ENCODE measurements at regions not wholly inside any gene's neighbourhood (a gene's known extent, or its start where the extent isn't known, plus 50 kb on each side); places are given as distances from the start of the nearest gene placed in this dataset.
A peak's percentile ranks its signal among the peaks of the same experiment; 100 is the strongest.

- DNase-seq: no peak
Measured at GRCh38 chr17:72591289-72592241, 470.7 kb downstream of the SOX9 start.

DNA sequence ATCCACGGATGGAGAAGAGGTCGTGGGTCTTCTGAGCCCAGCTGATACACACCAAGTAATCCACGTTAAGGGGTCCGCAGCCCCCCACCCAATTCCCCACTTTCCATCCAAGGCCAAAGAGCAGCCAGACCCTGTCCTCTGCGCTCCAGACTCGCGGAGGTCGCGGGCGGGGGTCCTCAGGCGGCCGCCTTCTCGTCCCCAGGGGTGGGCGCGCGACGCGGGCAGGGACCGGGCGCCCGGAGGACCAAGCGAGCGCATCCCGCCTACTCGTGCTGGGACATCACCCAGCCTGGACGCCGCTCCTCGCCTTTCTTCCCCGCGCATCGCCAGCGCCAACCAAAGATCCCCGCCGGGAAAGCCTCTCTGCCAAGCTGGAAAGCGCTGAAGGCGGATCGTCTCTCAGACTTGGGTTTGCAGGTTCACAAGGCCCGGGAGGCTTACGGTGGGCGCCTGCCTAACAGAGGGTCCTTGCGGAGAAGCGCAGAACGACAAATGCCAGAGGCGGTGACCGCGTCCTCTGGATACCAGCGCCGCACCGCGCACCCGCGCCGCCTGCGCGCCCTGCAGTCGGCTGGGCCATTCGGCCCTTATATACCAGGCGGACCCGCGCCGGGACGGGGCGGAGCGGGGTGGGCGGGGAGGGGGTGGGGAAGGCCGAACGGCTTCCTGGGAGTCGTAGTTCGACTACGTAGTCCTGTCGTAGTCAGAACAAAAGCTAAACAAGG lies 471.6 kb downstream of the SOX9 start:
- peak; percentile 84 for DNase-seq

DNA sequence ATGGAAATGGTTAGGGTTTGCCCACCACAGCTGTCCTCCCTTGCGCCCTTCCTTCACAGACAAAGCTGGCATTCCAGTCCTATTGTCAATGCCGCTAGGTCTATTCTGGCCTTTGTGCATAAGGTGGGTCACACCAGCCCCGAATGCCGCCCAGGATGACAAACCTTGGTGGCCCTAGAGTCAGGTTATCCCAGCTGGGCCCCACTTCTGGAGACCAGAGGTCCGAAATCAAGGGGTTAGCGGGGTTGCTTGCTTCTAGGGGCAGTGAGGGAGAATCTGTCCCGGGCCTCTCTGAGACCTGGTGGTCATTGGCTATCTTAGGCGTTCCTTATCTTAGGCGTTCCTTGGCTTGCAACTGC lies 472.1 kb downstream of the SOX9 start:
- DNase-seq: no peak

DNA sequence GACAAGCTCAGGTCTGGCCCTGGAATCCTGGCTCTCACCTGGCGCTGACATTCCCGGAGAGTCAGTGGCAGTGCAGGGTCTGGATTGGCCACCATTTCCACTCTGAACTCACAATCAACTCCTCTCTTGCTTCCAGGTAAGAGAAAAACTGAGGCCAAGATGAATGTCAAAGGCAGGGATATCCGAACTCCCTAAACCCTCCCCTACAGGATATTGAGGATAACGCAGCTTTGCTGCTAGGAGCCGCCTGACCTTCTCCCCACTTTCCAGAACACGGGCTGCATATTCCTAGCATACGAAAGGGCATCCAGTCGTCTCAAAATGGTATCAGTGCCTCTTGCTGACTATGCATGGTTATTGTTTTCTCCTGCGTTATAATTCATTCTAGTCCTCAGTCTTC lies 473.4 kb downstream of the SOX9 start:
- DNase-seq: no peak

Measured in fibroblast of skin of right quadriceps (primary cell).